ENCODE measurements at regions not wholly inside any gene's neighbourhood (a gene's known extent, or its start where the extent isn't known, plus 50 kb on each side); places are given as distances from the start of the nearest gene placed in this dataset.

DNA sequence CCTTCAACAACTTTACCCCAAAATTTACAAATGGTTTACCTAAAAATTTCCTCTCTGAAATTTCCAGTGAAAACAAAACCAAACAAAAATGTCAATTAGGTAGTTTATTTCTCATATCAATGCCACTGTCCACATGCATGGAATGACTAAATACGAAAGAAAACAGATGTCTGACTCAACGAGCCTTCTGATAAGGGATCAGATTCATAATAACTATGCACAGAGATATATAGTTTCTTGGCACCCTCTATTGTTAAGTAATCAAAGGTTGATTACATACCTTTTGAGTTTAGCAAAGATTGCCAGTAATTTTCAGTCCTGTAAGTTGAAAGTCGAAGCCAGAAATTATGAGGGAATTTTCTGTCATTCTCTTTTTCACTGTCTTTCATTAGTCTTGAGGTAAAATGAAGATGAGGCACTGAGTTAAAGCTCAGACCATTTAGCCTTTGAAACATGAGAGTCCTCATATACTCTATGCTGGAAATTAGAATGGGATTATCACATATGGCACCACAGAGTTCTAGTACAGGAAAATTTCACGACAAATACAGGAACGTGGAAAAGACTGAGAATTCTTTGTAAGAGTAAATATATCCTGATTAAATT lies 519.1 kb upstream of the ANKRD30A start:
- no peak overlapping the region for H2BK120ac ChIP-seq (replicated peaks; ENCODE audit: low read depth, low read length)
- H3K79me2 ChIP-seq (ENCODE audit: control insufficient read depth in 1 of 2, insufficient read depth in 2 of 2, low read length in 2 of 2): no peaks in the 10 kb centered on the region
- no peaks in the 10 kb centered on the region for H3K4me1 ChIP-seq (replicated peaks in 1 of 4; ENCODE audit: control insufficient read depth in 3 of 4, insufficient read depth in 4 of 4, low read length in 3 of 4)
- H3K4ac ChIP-seq (replicated peaks; ENCODE audit: insufficient read length, low read depth, low read length): no peak overlapping the region
- ChIA-PET CTCF (ENCODE audit: partially characterized antibody) (interaction anchor here (0.5 kb wide), 1 partner anchor 117 kb away, joined by 4 read pairs; no protein-coding TSS in a partner anchor), POLR2A (ENCODE audit: partially characterized antibody) (no interaction called here)
- no peak overlapping the region for H3K4me3 ChIP-seq (ENCODE audit: extremely low read depth in 1 of 4, insufficient read depth in 2 of 4, low read depth in 3 of 4, low read length in 4 of 4)
- H3K23me2 ChIP-seq (ENCODE audit: low read depth, low read length): no peaks in the 10 kb centered on the region
- no peak overlapping the region for H3K9ac ChIP-seq (replicated peaks in 1 of 4; ENCODE audit: extremely low read depth in 1 of 4, low read depth in 3 of 4, low read length in 3 of 4)
- no peak overlapping the region for H2BK20ac ChIP-seq (ENCODE audit: low read length)
- H4K8ac ChIP-seq (ENCODE audit: extremely low read depth, insufficient read depth, low read length): no peak overlapping the region
- DNase-seq (ENCODE audit: low read depth in 1 of 2, low spot score in 2 of 2) (no peak), FAIRE-seq (no peak)
- H2BK5ac ChIP-seq (ENCODE audit: low read depth, low read length): no peak overlapping the region
- H3K9me3 ChIP-seq (ENCODE audit: insufficient read depth in 2 of 2, low read depth in 1 of 2, low read length in 1 of 2): no peaks in the 10 kb centered on the region
- H2BK15ac ChIP-seq (ENCODE audit: low read length): no peak overlapping the region
- no peak overlapping the region for H3K14ac ChIP-seq (ENCODE audit: insufficient read length)
- H3K79me1 ChIP-seq (ENCODE audit: low read depth, low read length): no peaks in the 10 kb centered on the region
- 93% methylated on average over 5 of the region's 5 CpGs; no CpG with 5 or more reads in 1 of the 2 experiments for WGBS, 2 experiments (ENCODE audit: extremely low coverage in 1 of 2, insufficient coverage in 1 of 2, insufficient read length in 1 of 2, insufficient replicate concordance in 2 of 2, low coverage in 1 of 2, low lambda C conversion rate in 2 of 2, missing lambda C conversion rate in 1 of 2)
- H3K56ac ChIP-seq (replicated peaks; ENCODE audit: insufficient read length, low read depth, low read length): no peak overlapping the region
- H4K5ac ChIP-seq (ENCODE audit: insufficient read length, low read depth, low read length): no peak overlapping the region
- no peak overlapping the region for H3K4me2 ChIP-seq (ENCODE audit: insufficient read depth in 1 of 2, low read depth in 2 of 2, low read length in 2 of 2)
- no peak overlapping the region for H2AFZ ChIP-seq (ENCODE audit: low read length)
- H3K36me3 ChIP-seq (ENCODE audit: control insufficient read depth in 2 of 4, insufficient read depth in 4 of 4, low read length in 3 of 4): no peaks in the 10 kb centered on the region
- H3K23ac ChIP-seq (ENCODE audit: insufficient read length): no peak overlapping the region
- H3K27ac ChIP-seq (ENCODE audit: low read depth, low read length): no peak overlapping the region
- H2BK12ac ChIP-seq (ENCODE audit: low read depth, low read length): no peak overlapping the region
- H2AK5ac ChIP-seq (ENCODE audit: low read depth, low read length): no peak overlapping the region
- no peak overlapping the region for H4K91ac ChIP-seq (replicated peaks; ENCODE audit: insufficient read length, low read length)
- TF ChIP-seq CBX8 (IDR thresholded peaks at IDR 0.05; ENCODE audit: borderline replicate concordance, low read depth, low read length): no peak
- TF ChIP-seq HDAC6 (IDR thresholded peaks at IDR 0.05; ENCODE audit: low read depth, low read length): no peak
- no peak for TF ChIP-seq POU5F1 (IDR thresholded peaks at IDR 0.05; ENCODE audit: low read depth, low read length)
- TF ChIP-seq MAFK (IDR thresholded peaks at IDR 0.05; ENCODE audit: low read depth, low read length): no peak
- TF ChIP-seq POLR2A (IDR thresholded peaks at IDR 0.05; ENCODE audit: control extremely low read depth in 1 of 2, low read depth in 2 of 2, low read length in 2 of 2): no peak
- TF ChIP-seq CEBPB (IDR thresholded peaks at IDR 0.05; ENCODE audit: low read depth, low read length): no peak
- TF ChIP-seq SIX5 (IDR thresholded peaks at IDR 0.05; ENCODE audit: low read depth, low read length): no peak
- no peaks in the 10 kb centered on the region for H3K27me3 ChIP-seq (replicated peaks in 1 of 4; ENCODE audit: control insufficient read depth in 3 of 4, extremely low read depth in 1 of 4, insufficient read depth in 3 of 4, low read length in 3 of 4)
- no peaks in the 10 kb centered on the region for H4K20me1 ChIP-seq (replicated peaks in 1 of 2; ENCODE audit: control insufficient read depth in 1 of 2, insufficient read depth in 2 of 2, low read length in 2 of 2)
- H3K18ac ChIP-seq (ENCODE audit: extremely low read depth, low read length): no peak overlapping the region
